T-cell (primary cell): ENCODE measurements at regions not wholly inside any gene's neighbourhood (a gene's known extent, or its start where the extent isn't known, plus 50 kb on each side); places are given as distances from the start of the nearest gene placed in this dataset.
"Not testable (repeated sequence)": the region's sequence is repeated elsewhere in the genome, so short reads cannot be mapped to it uniquely, and the experiment has no call there.

Experiments used
- ATAC-seq, 4 experiments: fragments of 200-7000 bp in 3 of 4; fragments of 150-1000 bp in 1 of 4; cut with Tn5 transposase; replicated peaks in 1 of 4; 1 replicate in 3 of 4; 2 replicates in 1 of 4; pipeline ENCODE4 v1.10.0; 2021; ENCODE audit warnings: moderate library complexity in 3 of 4, mild to moderate bottlenecking in 2 of 4, moderate number of reproducible peaks in 1 of 4
- CTCF ChIA-PET, 2 donors: fragments of 300-600 bp; sonication (Branson Sonifier 250); formaldehyde crosslinking; loops; one replicate each; lab custom pipeline; 2022; ENCODE audit warnings: antibody characterized with exemption in 2 of 2; lab: Charles Lee
- POLR2A ChIA-PET, 2 donors: fragments of 300-600 bp; sonication (Branson Sonifier 250); formaldehyde crosslinking; loops; one replicate each; lab custom pipeline; 2022; ENCODE audit warnings: antibody characterized with exemption in 2 of 2; lab: Charles Lee
- DNase-seq, 35 experiments: peaks; one replicate each; pipeline versions ENCODE4 v3.0.0 to v3.0.0-alpha.2; 2013 to 2023
- H3K27ac ChIP-seq: one replicate; pipeline ENCODE4 v1.5.1; 2013; ENCODE audit warnings: low read length
- H3K27me3 ChIP-seq, 2 experiments: replicated peaks in 1 of 2; 1 replicate in 1 of 2; 2 replicates in 1 of 2; pipeline versions ENCODE4 v1.6.1 to v1.7.0; 2013; ENCODE audit warnings: low read length in 1 of 2, mixed read lengths in 1 of 2; ENCODE audit not compliant: control insufficient read depth in 2 of 2, insufficient read depth in 2 of 2; ENCODE audit errors: extremely low read depth in 1 of 2
- H3K36me3 ChIP-seq, 2 donors: 1 replicate in 1 of 2; 2 replicates in 1 of 2; pipeline versions ENCODE4 v1.6.1 to v1.7.0; 2013; ENCODE audit warnings: low read length in 1 of 2; ENCODE audit not compliant: control insufficient read depth in 2 of 2, insufficient read depth in 1 of 2; ENCODE audit errors: extremely low read depth in 1 of 2
- H3K4me1 ChIP-seq, 2 experiments: 1 replicate in 1 of 2; 2 replicates in 1 of 2; pipeline versions ENCODE4 v1.6.1 to v1.7.0; 2013; ENCODE audit warnings: low read length in 2 of 2, mixed read lengths in 1 of 2; ENCODE audit not compliant: insufficient read depth in 2 of 2, control insufficient read depth in 1 of 2; ENCODE audit errors: extremely low read depth in 1 of 2
- H3K4me3 ChIP-seq, 2 donors: 1 replicate in 1 of 2; 2 replicates in 1 of 2; pipeline versions ENCODE4 v1.5.1 to v1.7.0; 2013; ENCODE audit warnings: mild to moderate bottlenecking in 2 of 2, low read length in 1 of 2, moderate library complexity in 1 of 2; ENCODE audit not compliant: control insufficient read depth in 1 of 2; ENCODE audit errors: extremely low read depth in 1 of 2
- H3K9me3 ChIP-seq: 2 replicates; pipeline ENCODE4 v1.7.0; 2013
- H3K27ac Mint-ChIP-seq, 2 donors: one replicate each; pipeline ENCODE4 v1.8.0; 2020 to 2021; ENCODE audit warnings: mild to moderate bottlenecking in 2 of 2, mixed read lengths in 2 of 2
- H3K27me3 Mint-ChIP-seq, 2 donors: one replicate each; pipeline ENCODE4 v1.8.0; 2021 to 2022; ENCODE audit warnings: mixed read lengths in 2 of 2
- H3K36me3 Mint-ChIP-seq: one replicate; pipeline ENCODE4 v1.8.0; 2021; ENCODE audit warnings: mixed read lengths
- H3K4me1 Mint-ChIP-seq, 3 donors: one replicate each; pipeline ENCODE4 v1.8.0; 2020 to 2022; ENCODE audit warnings: mixed read lengths in 3 of 3, mild to moderate bottlenecking in 1 of 3
- H3K4me3 Mint-ChIP-seq, 3 donors: one replicate each; pipeline ENCODE4 v1.8.0; 2020 to 2022; ENCODE audit warnings: mild to moderate bottlenecking in 3 of 3, mixed read lengths in 3 of 3, moderate library complexity in 3 of 3
- H3K9me3 Mint-ChIP-seq, 3 donors: one replicate each; pipeline ENCODE4 v1.8.0; 2020 to 2022; ENCODE audit warnings: mixed read lengths in 3 of 3
- WGBS: methylation state at CpG from one replicate; pipeline ENCODE4 v1.1.5; 2013; ENCODE audit warnings: missing lambda C conversion rate; ENCODE audit not compliant: insufficient coverage; 5-methylcytosine and 5-hydroxymethylcytosine counted together

DNA sequence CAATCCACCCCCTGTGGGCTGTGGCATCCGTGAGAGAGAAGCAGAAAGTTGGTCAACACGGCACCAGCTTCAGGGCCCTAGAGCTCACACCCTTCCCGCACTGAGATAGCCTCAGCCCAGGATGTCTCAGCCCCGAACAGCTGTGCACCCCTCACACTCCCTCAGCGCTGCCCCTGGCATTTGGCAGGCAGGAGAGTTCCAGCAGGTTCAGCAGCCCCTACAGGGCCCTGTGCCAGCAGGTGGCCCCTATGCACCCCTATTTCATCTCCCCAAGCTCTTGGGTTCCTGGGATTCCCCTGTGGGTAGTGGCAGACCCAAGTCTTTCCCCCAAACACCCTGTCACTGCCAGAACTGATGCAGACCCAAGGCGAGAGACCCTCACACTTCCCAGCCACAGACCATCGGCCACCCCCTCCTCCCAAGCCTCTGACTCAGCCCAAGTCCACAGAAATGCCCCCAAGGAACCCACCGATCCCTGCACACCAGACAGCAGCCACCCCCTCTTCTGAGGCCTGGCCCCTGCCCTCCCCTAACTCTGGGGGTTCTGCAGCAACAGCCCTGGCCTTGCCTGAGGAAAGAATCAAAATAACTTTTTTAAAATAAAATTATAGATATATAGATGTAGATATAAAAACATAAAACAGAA is 183.6 kb downstream of the IGLL1 start:
- Histone ChIP-seq H3K4me1 (no peaks in the 10 kb centered on the region), H3K9me3 (no peaks in the 10 kb centered on the region), H3K4me3 (no peak overlapping the region), H3K27ac (no peak overlapping the region), H3K27me3 (peaks cover 0 to 2% of the 10 kb centered on the region in 2 experiments), H3K36me3 (no peaks in the 10 kb centered on the region)
- H3K27me3 Mint-ChIP-seq = no peaks in the 10 kb centered on the region
- H3K27ac Mint-ChIP-seq = no peak overlapping the region
- ChIA-PET POLR2A (no interaction called here), CTCF (no interaction called here)
- no peak for DNase-seq
- WGBS = 34% methylated on average over 8 of the region's 8 CpGs
- no peak overlapping the region for H3K4me3 Mint-ChIP-seq
- H3K36me3 Mint-ChIP-seq = no peaks in the 10 kb centered on the region
- no peaks in the 10 kb centered on the region for H3K4me1 Mint-ChIP-seq
- no peaks in the 10 kb centered on the region for H3K9me3 Mint-ChIP-seq
- ATAC-seq = no peak

DNA sequence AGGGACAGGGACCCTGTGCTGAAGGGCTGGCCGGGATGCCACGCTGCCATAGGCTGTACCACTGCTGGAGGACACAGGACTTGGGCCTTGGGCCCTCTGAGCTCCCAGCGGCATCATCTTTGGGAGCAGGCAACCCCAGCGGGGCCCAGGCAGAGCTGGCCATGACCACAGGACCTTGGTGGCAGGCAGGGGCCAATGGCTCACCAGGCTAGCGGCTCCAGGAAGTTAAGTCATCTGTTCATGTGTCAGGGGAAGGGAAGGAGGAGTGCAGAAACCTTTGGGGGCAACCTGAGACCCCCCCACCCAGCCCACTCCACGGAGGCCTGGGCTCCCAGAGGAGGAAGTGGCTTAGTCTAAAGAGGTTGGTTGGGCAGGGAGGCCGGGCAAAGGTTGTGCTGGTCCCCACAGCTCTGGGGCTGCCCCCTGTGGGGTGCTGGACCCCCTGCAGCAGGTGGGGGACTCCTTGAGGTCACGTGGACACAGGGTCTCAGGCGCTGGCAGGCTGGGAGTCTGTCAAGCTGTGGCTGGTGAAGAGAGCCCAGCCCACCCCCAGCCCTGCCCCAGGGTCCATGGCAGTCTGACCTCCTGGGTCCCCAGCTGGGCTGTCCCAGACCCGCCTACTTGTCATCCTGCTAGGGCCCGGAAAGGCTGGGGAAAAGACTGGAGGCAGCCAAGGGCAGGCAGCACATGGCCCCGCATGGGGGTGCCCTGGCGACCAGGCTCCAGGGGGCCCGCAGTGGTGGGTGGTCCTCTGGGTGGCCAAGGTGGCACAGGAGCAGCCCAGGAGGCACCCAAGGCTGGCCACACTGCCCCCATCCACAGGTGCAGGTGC is 184.3 kb downstream of the IGLL1 start:
- 58% methylated on average over 11 of the region's 14 CpGs for WGBS
- Histone ChIP-seq H3K9me3 (no peaks in the 10 kb centered on the region), H3K4me3 (no peak overlapping the region), H3K27me3 (peaks cover 0 to 2% of the 10 kb centered on the region in 2 experiments), H3K27ac (no peak overlapping the region), H3K4me1 (no peaks in the 10 kb centered on the region), H3K36me3 (no peaks in the 10 kb centered on the region)
- H3K9me3 Mint-ChIP-seq = no peaks in the 10 kb centered on the region
- ChIA-PET CTCF (no interaction called here), POLR2A (no interaction called here)
- H3K27me3 Mint-ChIP-seq = no peaks in the 10 kb centered on the region
- H3K27ac Mint-ChIP-seq = no peak overlapping the region
- no peaks in the 10 kb centered on the region for H3K36me3 Mint-ChIP-seq
- DNase-seq (no peak), ATAC-seq (no peak)
- no peaks in the 10 kb centered on the region for H3K4me1 Mint-ChIP-seq
- H3K4me3 Mint-ChIP-seq = no peak overlapping the region

DNA sequence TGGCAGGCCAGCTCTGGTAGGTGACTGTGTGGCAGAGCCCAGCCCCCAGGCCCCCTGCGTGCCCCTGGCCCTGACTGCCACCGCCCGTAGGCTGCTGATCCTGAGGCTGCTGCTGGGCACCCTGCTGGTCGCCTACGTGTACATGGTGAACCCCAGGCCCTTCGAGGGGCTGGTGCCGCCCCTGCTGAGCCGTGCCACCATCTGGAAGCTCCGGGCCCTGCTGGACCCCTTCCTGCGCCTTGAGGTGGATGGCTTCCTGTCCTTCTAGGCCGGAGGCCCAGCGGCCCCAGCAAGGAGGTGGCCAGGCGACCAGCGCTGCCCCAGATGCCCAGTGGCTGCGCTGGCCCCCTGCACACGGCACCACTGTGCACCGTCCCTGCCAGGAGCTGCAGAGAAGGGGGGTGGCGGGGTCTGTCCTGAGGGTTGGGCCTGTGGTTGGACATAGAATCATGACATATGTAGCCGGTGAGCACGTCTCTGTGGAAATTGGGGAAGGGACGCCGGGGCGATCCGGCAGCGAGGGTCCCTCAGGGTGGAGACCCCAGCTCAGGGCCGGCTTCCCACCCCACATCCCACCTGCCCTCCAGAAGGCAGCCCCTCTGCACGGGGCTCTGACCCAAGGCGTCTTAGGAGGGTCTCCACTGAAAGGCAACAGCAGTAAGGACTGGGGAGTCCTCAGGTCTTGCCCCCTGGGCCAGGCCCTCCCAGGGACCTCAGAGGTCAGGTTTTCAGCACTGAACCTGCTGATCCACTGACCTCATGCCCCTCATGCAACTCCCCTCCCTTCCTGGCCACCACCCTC is 185.4 kb downstream of the IGLL1 start:
- H3K36me3 Mint-ChIP-seq = no peaks in the 10 kb centered on the region
- Histone ChIP-seq H3K4me1 (no peaks in the 10 kb centered on the region), H3K27me3 (peaks cover 0 to 2% of the 10 kb centered on the region in 2 experiments), H3K27ac (no peak overlapping the region), H3K4me3 (no peak overlapping the region), H3K36me3 (no peaks in the 10 kb centered on the region), H3K9me3 (no peaks in the 10 kb centered on the region)
- H3K9me3 Mint-ChIP-seq = no peaks in the 10 kb centered on the region
- ChIA-PET POLR2A (no interaction called here), CTCF (no interaction called here)
- no peak for ATAC-seq
- no peak for DNase-seq
- WGBS = 88% methylated on average over 19 of the region's 28 CpGs
- no peak overlapping the region for H3K4me3 Mint-ChIP-seq
- no peaks in the 10 kb centered on the region for H3K4me1 Mint-ChIP-seq
- H3K27me3 Mint-ChIP-seq = no peaks in the 10 kb centered on the region
- H3K27ac Mint-ChIP-seq = no peak overlapping the region

DNA sequence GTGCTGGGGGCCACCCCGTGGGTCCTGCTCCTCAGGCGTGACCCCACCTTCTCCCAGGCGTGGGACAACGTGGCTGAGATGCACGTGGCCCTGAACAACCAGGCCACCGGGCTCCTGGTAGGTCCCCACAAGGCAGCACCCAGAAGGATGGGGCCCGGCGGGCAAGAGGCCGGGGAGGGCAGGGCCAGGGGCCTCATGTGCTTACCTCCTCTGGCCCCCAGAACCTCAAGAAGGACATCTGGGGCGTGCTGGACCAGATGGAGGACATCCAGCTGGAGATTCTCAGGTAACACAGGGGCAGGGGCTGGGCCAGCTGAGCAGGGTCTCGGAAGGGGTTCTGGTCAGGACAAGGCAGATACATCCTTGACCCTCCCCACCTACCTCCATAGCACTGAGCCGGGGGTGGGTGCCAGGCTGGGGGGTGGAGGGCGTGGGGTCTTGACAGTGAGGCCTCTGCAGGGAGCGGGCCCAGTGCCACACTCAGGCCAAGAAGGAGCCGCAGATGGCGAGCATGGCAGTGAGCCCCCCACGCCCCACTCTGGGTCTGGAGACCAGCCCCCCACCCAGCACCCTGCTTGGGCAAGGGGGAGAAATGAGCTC is 186.3 kb downstream of the IGLL1 start:
- Histone ChIP-seq H3K9me3 (no peaks in the 10 kb centered on the region), H3K27me3 (peaks cover 0 to 2% of the 10 kb centered on the region in 2 experiments), H3K4me3 (no peak overlapping the region), H3K36me3 (no peaks in the 10 kb centered on the region), H3K4me1 (no peaks in the 10 kb centered on the region), H3K27ac (no peak overlapping the region)
- Mint-ChIP-seq H3K4me3 (no peak overlapping the region), H3K4me1 (no peaks in the 10 kb centered on the region), H3K27ac (no peak overlapping the region), H3K36me3 (no peaks in the 10 kb centered on the region), H3K27me3 (no peaks in the 10 kb centered on the region), H3K9me3 (no peaks in the 10 kb centered on the region)
- ChIA-PET POLR2A (no interaction called here), CTCF (no interaction called here)
- WGBS = 84% methylated on average over 12 of the region's 17 CpGs
- DNase-seq (no peak), ATAC-seq (no peak)

DNA sequence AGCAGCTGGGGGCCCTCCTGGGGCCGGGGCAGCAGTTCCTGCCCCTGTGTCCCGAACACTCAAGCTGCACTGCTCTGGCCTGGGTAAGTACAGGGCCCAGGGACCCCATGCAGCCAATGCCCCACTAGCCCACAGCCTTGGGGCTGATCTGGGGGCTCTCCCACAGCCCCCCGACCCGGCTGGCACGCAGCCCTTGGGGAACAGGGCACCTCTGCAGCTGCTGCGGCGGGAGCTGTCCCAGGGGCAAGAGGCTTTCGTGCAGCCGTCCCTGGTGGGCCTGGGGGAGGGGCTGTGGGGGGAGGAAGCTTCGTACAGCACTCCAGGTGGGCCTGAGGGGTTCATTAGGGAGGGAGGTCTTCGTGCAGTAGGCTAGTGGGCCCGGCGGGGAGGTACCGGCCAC is 186.9 kb downstream of the IGLL1 start:
- POLR2A ChIA-PET, H3K27me3 ChIP-seq, ATAC-seq, CTCF ChIA-PET, H3K4me3 ChIP-seq, H3K36me3 Mint-ChIP-seq, DNase-seq, H3K9me3 ChIP-seq, H3K27me3 Mint-ChIP-seq, H3K4me1 ChIP-seq, H3K9me3 Mint-ChIP-seq, H3K4me1 Mint-ChIP-seq, H3K27ac ChIP-seq, H3K27ac Mint-ChIP-seq, H3K4me3 Mint-ChIP-seq, H3K36me3 ChIP-seq: not testable (repeated sequence)
- 64% methylated on average over 7 of the region's 14 CpGs for WGBS

DNA sequence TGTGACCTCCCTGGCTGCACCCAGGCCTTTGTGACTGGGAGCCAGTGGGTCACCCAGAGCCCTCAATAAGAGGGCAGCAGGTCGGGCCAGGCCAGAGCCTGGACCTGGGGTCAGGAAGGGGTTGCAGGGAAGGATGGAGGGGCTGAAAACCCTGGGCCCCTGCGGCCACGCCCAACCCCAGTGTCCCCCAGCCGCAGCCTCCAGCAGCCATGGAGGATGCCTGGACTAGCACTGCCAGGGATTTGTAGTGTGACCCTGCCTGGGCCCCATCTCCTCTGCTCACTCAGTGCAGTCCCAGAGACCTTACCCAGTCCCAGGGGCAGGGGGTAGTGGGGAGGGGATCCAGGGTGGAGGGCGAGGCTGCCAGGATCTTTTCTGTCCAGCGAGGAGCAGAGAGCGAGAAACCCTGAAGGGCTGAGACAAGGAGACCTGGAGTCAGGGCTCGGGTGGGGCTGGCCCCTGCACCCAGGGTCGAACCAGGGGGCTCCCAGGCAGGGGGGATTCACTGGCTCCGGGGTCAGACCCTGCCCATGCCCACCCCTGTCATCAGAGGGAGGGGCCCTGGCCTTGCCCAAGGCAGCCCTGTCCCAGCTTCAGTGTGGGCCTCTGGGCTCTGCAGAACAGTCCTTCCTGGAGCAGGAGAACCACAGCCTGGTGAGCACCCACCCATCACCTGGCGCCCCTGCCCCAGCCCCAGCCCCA is 187.5 kb downstream of the IGLL1 start:
- CTCF ChIA-PET = interaction anchor here in 1 of 2 donors (0.6 kb wide), 1 partner anchor 24 kb away, joined by 6 read pairs; no protein-coding TSS in a partner anchor

More for the DNA sequence above, 187.5 kb downstream of the IGLL1 start:
- no peaks in the 10 kb centered on the region for H3K36me3 ChIP-seq
- H3K4me1 ChIP-seq = no peaks in the 10 kb centered on the region
- no peaks in the 10 kb centered on the region for H3K27me3 Mint-ChIP-seq
- ATAC-seq (no peak), DNase-seq (no peak)
- H3K27ac ChIP-seq = no peak overlapping the region
- no peaks in the 10 kb centered on the region for H3K4me1 Mint-ChIP-seq
- H3K36me3 Mint-ChIP-seq = no peaks in the 10 kb centered on the region
- no peak overlapping the region for H3K4me3 Mint-ChIP-seq
- H3K9me3 ChIP-seq = no peaks in the 10 kb centered on the region
- 61% methylated on average over 10 of the region's 11 CpGs for WGBS
- H3K9me3 Mint-ChIP-seq = no peaks in the 10 kb centered on the region
- H3K4me3 ChIP-seq = no peak overlapping the region
- H3K27ac Mint-ChIP-seq = no peak overlapping the region
- POLR2A ChIA-PET = no interaction called here
- H3K27me3 ChIP-seq = peaks cover 0 to 2% of the 10 kb centered on the region in 2 experiments
